ENCODE measurements at regions not wholly inside any gene's neighbourhood (a gene's known extent, or its start where the extent isn't known, plus 50 kb on each side); places are given as distances from the start of the nearest gene placed in this dataset.
"Not testable (repeated sequence)": the region's sequence is repeated elsewhere in the genome, so short reads cannot be mapped to it uniquely, and the experiment has no call there.

- Mint-ChIP-seq H3K4me3 (ENCODE audit: unreplicated experiment) (no peak overlapping the region), H3K36me3 (ENCODE audit: low read depth) (peaks cover 10% of the 10 kb centered on the region), H3K4me1 (ENCODE audit: low read depth) (no peaks in the 10 kb centered on the region), H3K27ac (ENCODE audit: unreplicated experiment) (no peak overlapping the region), H3K9me3 (ENCODE audit: low read depth) (no peaks in the 10 kb centered on the region), H3K27me3 (ENCODE audit: low read depth) (no peaks in the 10 kb centered on the region)
- TF ChIP-seq, protein P1, sequence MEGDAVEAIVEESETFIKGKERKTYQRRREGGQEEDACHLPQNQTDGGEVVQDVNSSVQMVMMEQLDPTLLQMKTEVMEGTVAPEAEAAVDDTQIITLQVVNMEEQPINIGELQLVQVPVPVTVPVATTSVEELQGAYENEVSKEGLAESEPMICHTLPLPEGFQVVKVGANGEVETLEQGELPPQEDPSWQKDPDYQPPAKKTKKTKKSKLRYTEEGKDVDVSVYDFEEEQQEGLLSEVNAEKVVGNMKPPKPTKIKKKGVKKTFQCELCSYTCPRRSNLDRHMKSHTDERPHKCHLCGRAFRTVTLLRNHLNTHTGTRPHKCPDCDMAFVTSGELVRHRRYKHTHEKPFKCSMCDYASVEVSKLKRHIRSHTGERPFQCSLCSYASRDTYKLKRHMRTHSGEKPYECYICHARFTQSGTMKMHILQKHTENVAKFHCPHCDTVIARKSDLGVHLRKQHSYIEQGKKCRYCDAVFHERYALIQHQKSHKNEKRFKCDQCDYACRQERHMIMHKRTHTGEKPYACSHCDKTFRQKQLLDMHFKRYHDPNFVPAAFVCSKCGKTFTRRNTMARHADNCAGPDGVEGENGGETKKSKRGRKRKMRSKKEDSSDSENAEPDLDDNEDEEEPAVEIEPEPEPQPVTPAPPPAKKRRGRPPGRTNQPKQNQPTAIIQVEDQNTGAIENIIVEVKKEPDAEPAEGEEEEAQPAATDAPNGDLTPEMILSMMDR (IDR thresholded peaks at IDR 0.05) = no peak
- no peak for DNase-seq (ENCODE audit: low spot score)
Observed at GRCh38 chr6:34646714-34647113, 49.9 kb downstream of the ILRUN start.

DNA sequence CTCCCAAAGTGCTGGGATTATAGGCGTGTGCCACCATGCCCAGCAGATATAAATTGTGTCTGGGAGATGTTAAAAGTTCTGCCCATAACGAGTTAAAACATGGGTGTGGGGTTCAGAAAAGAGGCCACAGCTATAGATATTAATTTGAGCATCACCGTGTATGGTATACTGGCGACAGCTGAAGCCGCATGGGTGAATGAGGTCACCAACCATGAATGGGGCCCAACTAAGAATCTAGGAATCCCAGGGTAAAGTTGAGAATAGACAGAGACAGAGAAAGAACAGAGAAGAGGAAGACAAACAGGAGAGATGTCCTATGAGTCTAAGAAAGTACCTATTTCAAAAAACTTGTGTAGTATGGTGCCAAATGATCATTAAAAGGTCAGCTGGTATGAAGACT, 50.9 kb downstream of the ILRUN start:
- no peak for DNase-seq (ENCODE audit: low spot score)
- no peaks in the 10 kb centered on the region for H3K27me3 Mint-ChIP-seq (ENCODE audit: low read depth)
- no peaks in the 10 kb centered on the region for H3K9me3 Mint-ChIP-seq (ENCODE audit: low read depth)
- H3K4me3 Mint-ChIP-seq (ENCODE audit: unreplicated experiment) = no peak overlapping the region
- H3K4me1 Mint-ChIP-seq (ENCODE audit: low read depth) = no peaks in the 10 kb centered on the region
- no peak overlapping the region for H3K27ac Mint-ChIP-seq (ENCODE audit: unreplicated experiment)
- peaks cover 10% of the 10 kb centered on the region for H3K36me3 Mint-ChIP-seq (ENCODE audit: low read depth)
- TF ChIP-seq, protein P1 (IDR thresholded peaks at IDR 0.05) = no peak

DNA sequence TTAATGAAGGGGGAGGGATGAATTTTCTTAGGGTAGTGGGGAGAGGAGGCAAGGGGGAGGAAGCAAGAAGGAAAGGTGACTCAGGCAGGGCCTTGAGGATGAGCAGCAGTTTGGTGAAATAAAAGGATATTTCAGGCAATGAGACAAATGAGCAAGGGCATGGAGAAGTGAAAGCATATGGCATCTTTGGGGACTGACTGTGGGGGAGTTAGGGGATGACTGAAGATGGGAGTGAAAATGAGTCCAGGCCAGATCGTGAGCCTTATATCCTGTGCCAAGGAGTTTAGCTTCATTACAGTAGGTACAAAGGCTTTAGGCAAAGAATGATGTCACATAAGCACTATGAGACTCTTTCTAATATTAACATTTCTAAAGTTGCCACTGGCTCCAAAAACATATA, 51.9 kb downstream of the ILRUN start:
- no peak for DNase-seq (ENCODE audit: low spot score)
- Mint-ChIP-seq H3K9me3 (ENCODE audit: low read depth) (no peaks in the 10 kb centered on the region), H3K27ac (ENCODE audit: unreplicated experiment) (peak overlapping the region; percentile 37), H3K4me3 (ENCODE audit: unreplicated experiment) (no peak overlapping the region), H3K4me1 (ENCODE audit: low read depth) (no peaks in the 10 kb centered on the region), H3K36me3 (ENCODE audit: low read depth) (peaks cover 12% of the 10 kb centered on the region), H3K27me3 (ENCODE audit: low read depth) (no peaks in the 10 kb centered on the region)
- TF ChIP-seq, protein P1 (IDR thresholded peaks at IDR 0.05) = no peak

GRCh38 chr6:34642427-34642826, 54.1 kb downstream of the ILRUN start:
- no peak for DNase-seq (ENCODE audit: low spot score)
- H3K27me3 Mint-ChIP-seq (ENCODE audit: low read depth) = no peaks in the 10 kb centered on the region
- H3K4me3 Mint-ChIP-seq (ENCODE audit: unreplicated experiment) = no peak overlapping the region
- H3K4me1 Mint-ChIP-seq (ENCODE audit: low read depth) = peaks cover 4% of the 10 kb centered on the region
- TF ChIP-seq, protein P1 (IDR thresholded peaks at IDR 0.05) = no peak
- peaks cover 12% of the 10 kb centered on the region for H3K36me3 Mint-ChIP-seq (ENCODE audit: low read depth)
- no peaks in the 10 kb centered on the region for H3K9me3 Mint-ChIP-seq (ENCODE audit: low read depth)
- H3K27ac Mint-ChIP-seq (ENCODE audit: unreplicated experiment) = no peak overlapping the region

- H3K4me1 Mint-ChIP-seq (ENCODE audit: low read depth); H3K9me3 Mint-ChIP-seq (ENCODE audit: low read depth); H3K4me3 Mint-ChIP-seq (ENCODE audit: unreplicated experiment); H3K36me3 Mint-ChIP-seq (ENCODE audit: low read depth); DNase-seq (ENCODE audit: low spot score); H3K27me3 Mint-ChIP-seq (ENCODE audit: low read depth); H3K27ac Mint-ChIP-seq (ENCODE audit: unreplicated experiment): not testable (repeated sequence)
Observed at GRCh38 chr6:34640074-34640849, 56.3 kb downstream of the ILRUN start.
